CD4-positive, alpha-beta T cell (primary cell): ENCODE measurements at regions not wholly inside any gene's neighbourhood (a gene's known extent, or its start where the extent isn't known, plus 50 kb on each side); places are given as distances from the start of the nearest gene placed in this dataset.

Experiments
- ATAC-seq: fragments of 200-7000 bp; cut with Tn5 transposase; one replicate; pipeline ENCODE4 v1.10.0; 2022; ENCODE audit warnings: mild to moderate bottlenecking; ENCODE audit not compliant: poor library complexity
- CTCF ChIA-PET: fragments of 350-600 bp; sonication (Branson Sonifier 250); formaldehyde crosslinking; loops from one replicate; lab custom pipeline; 2021; ENCODE audit warnings: antibody characterized with exemption, inconsistent platforms; lab: Charles Lee
- POLR2A ChIA-PET: fragments of 350-600 bp; sonication (Branson Sonifier 250); formaldehyde crosslinking; loops from one replicate; lab custom pipeline; 2021; ENCODE audit warnings: antibody characterized with exemption, inconsistent platforms; lab: Charles Lee
- DNase-seq, 14 experiments: peaks; one replicate each; pipeline ENCODE4 v3.0.0-alpha.2; 2013 to 2020; ENCODE audit warnings: mixed read lengths in 2 of 14
- H3K27ac ChIP-seq, 2 donors: one replicate each; pipeline versions ENCODE4 v1.5.1 to v1.7.0; 2013; ENCODE audit warnings: low read length in 2 of 2, low read depth in 1 of 2, mild to moderate bottlenecking in 1 of 2
- H3K27me3 ChIP-seq, 2 experiments: 1 replicate in 1 of 2; 2 replicates in 1 of 2; pipeline versions ENCODE4 v1.6.1 to v1.7.0; 2013; ENCODE audit warnings: low read length in 2 of 2, control low read depth in 1 of 2, mild to moderate bottlenecking in 1 of 2, moderate library complexity in 1 of 2; ENCODE audit not compliant: insufficient read depth in 2 of 2, control insufficient read depth in 1 of 2
- H3K36me3 ChIP-seq: one replicate; pipeline ENCODE4 v1.6.1; 2013; ENCODE audit warnings: low read length, control low read depth; ENCODE audit not compliant: insufficient read depth
- H3K4me1 ChIP-seq: one replicate; pipeline ENCODE4 v1.6.1; 2013; ENCODE audit warnings: low read length, control low read depth; ENCODE audit not compliant: insufficient read depth
- H3K4me3 ChIP-seq: one replicate; pipeline ENCODE4 v1.5.1; 2013; ENCODE audit warnings: mild to moderate bottlenecking, low read length, moderate library complexity
- H3K9me3 ChIP-seq, 2 experiments: 1 replicate in 1 of 2; 2 replicates in 1 of 2; pipeline versions ENCODE4 v1.6.1 to v1.7.0; 2013; ENCODE audit warnings: low read length in 2 of 2, mild to moderate bottlenecking in 2 of 2, control low read depth in 1 of 2, moderate library complexity in 1 of 2; ENCODE audit not compliant: control insufficient read depth in 1 of 2, insufficient read depth in 1 of 2
- H3K27ac Mint-ChIP-seq: one replicate; pipeline ENCODE4 v1.8.0; 2020; ENCODE audit warnings: mixed read lengths
- H3K27me3 Mint-ChIP-seq: one replicate; pipeline ENCODE4 v1.8.0; 2021; ENCODE audit warnings: mixed read lengths
- H3K36me3 Mint-ChIP-seq: one replicate; pipeline ENCODE4 v1.8.0; 2021; ENCODE audit warnings: low read depth, mixed read lengths
- H3K4me1 Mint-ChIP-seq: one replicate; pipeline ENCODE4 v1.8.0; 2021; ENCODE audit warnings: low read depth, mixed read lengths
- H3K4me3 Mint-ChIP-seq: one replicate; pipeline ENCODE4 v1.8.0; 2020; ENCODE audit warnings: mild to moderate bottlenecking, mixed read lengths
- H3K9me3 Mint-ChIP-seq: one replicate; pipeline ENCODE4 v1.8.0; 2020; ENCODE audit warnings: mixed read lengths
- intact Hi-C, 2 experiments: fragments of 100-400 bp; cut with DNase I in 1 of 2; cut with micrococcal nuclease in 1 of 2; formaldehyde crosslinking; loops; one replicate each; pipeline versions ENCODE4 v1.15.1 to v1.9.0; 2023 to 2025; cut with DNase I, micrococcal nuclease
- TF ChIP-seq, protein P1 (sequence below): fragments of 200-600 bp; IDR thresholded peaks from one replicate; pipeline ENCODE4 v1.8.0; 2022; ENCODE audit warnings: antibody characterized with exemption, mild to moderate bottlenecking

DNA sequence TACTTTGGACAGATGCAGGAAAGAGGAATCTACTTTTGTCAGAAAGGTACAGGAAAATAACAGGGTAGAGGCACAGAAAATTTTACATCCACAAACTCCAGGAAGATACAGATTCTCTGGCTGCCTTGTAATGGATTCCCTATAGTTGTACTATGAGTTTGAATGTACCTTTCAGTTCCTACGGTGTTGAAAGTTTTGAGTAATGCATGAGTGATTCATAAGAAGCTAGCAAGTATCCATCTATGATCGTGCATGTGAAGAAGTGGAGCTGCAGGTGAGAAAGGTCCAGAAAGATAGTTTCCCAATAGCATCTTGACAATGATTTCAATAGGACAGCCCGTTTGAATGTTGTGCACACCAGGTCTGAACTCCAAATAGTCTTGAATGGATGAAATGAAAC, 786.5 kb upstream of the ROBO1 start:
- peaks cover 4 to 5% of the 10 kb centered on the region in 2 experiments for H3K9me3 ChIP-seq
- no peaks in the 10 kb centered on the region for H3K36me3 ChIP-seq
- TF ChIP-seq, protein P1, sequence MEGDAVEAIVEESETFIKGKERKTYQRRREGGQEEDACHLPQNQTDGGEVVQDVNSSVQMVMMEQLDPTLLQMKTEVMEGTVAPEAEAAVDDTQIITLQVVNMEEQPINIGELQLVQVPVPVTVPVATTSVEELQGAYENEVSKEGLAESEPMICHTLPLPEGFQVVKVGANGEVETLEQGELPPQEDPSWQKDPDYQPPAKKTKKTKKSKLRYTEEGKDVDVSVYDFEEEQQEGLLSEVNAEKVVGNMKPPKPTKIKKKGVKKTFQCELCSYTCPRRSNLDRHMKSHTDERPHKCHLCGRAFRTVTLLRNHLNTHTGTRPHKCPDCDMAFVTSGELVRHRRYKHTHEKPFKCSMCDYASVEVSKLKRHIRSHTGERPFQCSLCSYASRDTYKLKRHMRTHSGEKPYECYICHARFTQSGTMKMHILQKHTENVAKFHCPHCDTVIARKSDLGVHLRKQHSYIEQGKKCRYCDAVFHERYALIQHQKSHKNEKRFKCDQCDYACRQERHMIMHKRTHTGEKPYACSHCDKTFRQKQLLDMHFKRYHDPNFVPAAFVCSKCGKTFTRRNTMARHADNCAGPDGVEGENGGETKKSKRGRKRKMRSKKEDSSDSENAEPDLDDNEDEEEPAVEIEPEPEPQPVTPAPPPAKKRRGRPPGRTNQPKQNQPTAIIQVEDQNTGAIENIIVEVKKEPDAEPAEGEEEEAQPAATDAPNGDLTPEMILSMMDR: no peak
- no peak for ATAC-seq
- H3K4me3 ChIP-seq: no peak overlapping the region
- Mint-ChIP-seq H3K27ac (no peak overlapping the region), H3K4me1 (no peaks in the 10 kb centered on the region), H3K36me3 (no peaks in the 10 kb centered on the region), H3K4me3 (no peak overlapping the region), H3K27me3 (no peaks in the 10 kb centered on the region), H3K9me3 (peaks cover 7% of the 10 kb centered on the region)
- H3K4me1 ChIP-seq: no peaks in the 10 kb centered on the region
- ChIA-PET CTCF (no interaction called here), POLR2A (no interaction called here)
- no peak for DNase-seq
- no peak overlapping the region for H3K27ac ChIP-seq
- H3K27me3 ChIP-seq: no peaks in the 10 kb centered on the region
- intact Hi-C loops: no loop called here

DNA sequence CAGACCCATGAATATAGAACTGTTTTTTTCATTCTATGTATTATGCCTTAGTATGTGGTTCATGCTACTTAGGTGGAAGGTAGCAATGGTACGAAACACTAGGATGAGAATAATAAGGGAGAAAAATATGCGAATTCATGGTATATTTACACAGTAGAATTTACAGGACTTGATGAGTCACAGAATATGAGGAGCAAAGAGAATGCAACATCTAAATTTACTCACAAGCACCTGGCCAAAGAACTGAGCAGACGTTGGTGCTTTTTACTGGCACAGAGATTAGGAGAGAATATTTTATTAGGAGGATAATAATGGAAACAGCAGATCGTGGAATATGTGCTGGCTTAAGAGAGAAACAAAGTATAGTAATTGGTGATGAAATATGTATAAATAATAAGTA, 785.4 kb upstream of the ROBO1 start:
- H3K9me3 Mint-ChIP-seq: peaks cover 7% of the 10 kb centered on the region
- intact Hi-C loops: no loop called here
- Histone ChIP-seq H3K36me3 (no peaks in the 10 kb centered on the region), H3K4me3 (no peak overlapping the region), H3K4me1 (no peaks in the 10 kb centered on the region), H3K9me3 (peaks cover 0 to 5% of the 10 kb centered on the region in 2 experiments), H3K27ac (no peak overlapping the region), H3K27me3 (no peaks in the 10 kb centered on the region)
- TF ChIP-seq, protein P1: no peak
- no peaks in the 10 kb centered on the region for H3K27me3 Mint-ChIP-seq
- ATAC-seq (no peak), DNase-seq (no peak)
- H3K27ac Mint-ChIP-seq: no peak overlapping the region
- no peaks in the 10 kb centered on the region for H3K36me3 Mint-ChIP-seq
- H3K4me1 Mint-ChIP-seq: no peaks in the 10 kb centered on the region
- ChIA-PET CTCF (no interaction called here), POLR2A (no interaction called here)
- H3K4me3 Mint-ChIP-seq: no peak overlapping the region

DNA sequence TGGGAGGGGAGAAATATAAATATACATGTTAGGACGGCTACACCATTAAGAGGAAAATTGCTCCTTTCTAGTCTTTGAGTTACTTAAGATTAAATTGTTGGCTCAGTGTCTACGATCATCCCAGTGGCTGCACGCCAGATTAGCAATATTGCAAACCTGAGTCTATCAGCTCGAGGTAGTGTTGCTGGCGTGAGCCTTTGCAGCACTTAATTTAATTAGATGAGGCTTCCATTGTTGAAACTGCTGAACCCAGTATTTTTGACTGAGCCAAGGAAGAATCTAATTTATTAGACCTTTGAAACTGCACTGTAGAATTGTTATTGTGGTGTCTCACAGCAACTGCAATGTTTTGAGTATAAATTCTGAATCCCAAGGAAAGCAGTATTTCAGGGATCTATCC, 782.4 kb upstream of the ROBO1 start:
- intact Hi-C loops: no loop called here

More for the DNA sequence above, 782.4 kb upstream of the ROBO1 start:
- Mint-ChIP-seq H3K9me3 (peaks cover 7% of the 10 kb centered on the region), H3K36me3 (no peaks in the 10 kb centered on the region), H3K27ac (no peak overlapping the region), H3K4me3 (no peak overlapping the region), H3K4me1 (no peaks in the 10 kb centered on the region), H3K27me3 (no peaks in the 10 kb centered on the region)
- no peaks in the 10 kb centered on the region for H3K36me3 ChIP-seq
- H3K4me3 ChIP-seq: no peak overlapping the region
- H3K4me1 ChIP-seq: no peaks in the 10 kb centered on the region
- no peaks in the 10 kb centered on the region for H3K9me3 ChIP-seq
- DNase-seq (no peak), ATAC-seq (no peak)
- H3K27ac ChIP-seq: no peak overlapping the region
- ChIA-PET CTCF (no interaction called here), POLR2A (no interaction called here)
- TF ChIP-seq, protein P1: no peak
- no peaks in the 10 kb centered on the region for H3K27me3 ChIP-seq
